Esophagus muscularis mucosa (tissue), 4 donors: ENCODE measurements at regions not wholly inside any gene's neighbourhood (a gene's known extent, or its start where the extent isn't known, plus 50 kb on each side); places are given as distances from the start of the nearest gene placed in this dataset.

Source experiments
- EP300 ChIP-seq: sonication (generic); formaldehyde crosslinking; IDR thresholded peaks from one replicate; pipeline ENCODE4 v1.6.1; 2017; ENCODE audit warnings: antibody characterized with exemption
- POLR2A ChIP-seq: fragments of 450-650 bp; IDR thresholded peaks from one replicate; pipeline ENCODE4 v1.6.1; 2017; ENCODE audit warnings: antibody characterized with exemption, moderate library complexity, mild to moderate bottlenecking, low read depth
- POLR2AphosphoS5 ChIP-seq, 2 donors: sonication (generic); formaldehyde crosslinking; IDR thresholded peaks; one replicate each; pipeline ENCODE4 v1.6.1; 2017; ENCODE audit warnings: antibody characterized with exemption in 2 of 2
- TF ChIP-seq, protein P1 (sequence below), 3 experiments: fragments of 200-600 bp in 2 of 3; fragments of 450-650 bp in 1 of 3; sonication (generic) in 2 of 3; IDR thresholded peaks; one replicate each; pipeline ENCODE4 v1.5.1; 2017 to 2019; ENCODE audit warnings: antibody characterized with exemption in 3 of 3, mild to moderate bottlenecking in 2 of 3, moderate library complexity in 1 of 3

GRCh38 chr4:18127030-18127429, 105.5 kb upstream of the LCORL start:
- TF ChIP-seq, protein P1, sequence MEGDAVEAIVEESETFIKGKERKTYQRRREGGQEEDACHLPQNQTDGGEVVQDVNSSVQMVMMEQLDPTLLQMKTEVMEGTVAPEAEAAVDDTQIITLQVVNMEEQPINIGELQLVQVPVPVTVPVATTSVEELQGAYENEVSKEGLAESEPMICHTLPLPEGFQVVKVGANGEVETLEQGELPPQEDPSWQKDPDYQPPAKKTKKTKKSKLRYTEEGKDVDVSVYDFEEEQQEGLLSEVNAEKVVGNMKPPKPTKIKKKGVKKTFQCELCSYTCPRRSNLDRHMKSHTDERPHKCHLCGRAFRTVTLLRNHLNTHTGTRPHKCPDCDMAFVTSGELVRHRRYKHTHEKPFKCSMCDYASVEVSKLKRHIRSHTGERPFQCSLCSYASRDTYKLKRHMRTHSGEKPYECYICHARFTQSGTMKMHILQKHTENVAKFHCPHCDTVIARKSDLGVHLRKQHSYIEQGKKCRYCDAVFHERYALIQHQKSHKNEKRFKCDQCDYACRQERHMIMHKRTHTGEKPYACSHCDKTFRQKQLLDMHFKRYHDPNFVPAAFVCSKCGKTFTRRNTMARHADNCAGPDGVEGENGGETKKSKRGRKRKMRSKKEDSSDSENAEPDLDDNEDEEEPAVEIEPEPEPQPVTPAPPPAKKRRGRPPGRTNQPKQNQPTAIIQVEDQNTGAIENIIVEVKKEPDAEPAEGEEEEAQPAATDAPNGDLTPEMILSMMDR (IDR thresholded peaks at IDR 0.05) = no peak
- no peak for TF ChIP-seq POLR2A
- no peak for TF ChIP-seq POLR2AphosphoS5 (IDR thresholded peaks at IDR 0.05)
- TF ChIP-seq EP300 = no peak
